ENCODE measurements at regions not wholly inside any gene's neighbourhood (a gene's known extent, or its start where the extent isn't known, plus 50 kb on each side); places are given as distances from the start of the nearest gene placed in this dataset.
"Not testable (repeated sequence)": the region's sequence is repeated elsewhere in the genome, so short reads cannot be mapped to it uniquely, and the experiment has no call there.

- no peak for DNase-seq (ENCODE audit: low read depth)
Measured at GRCh38 chr2:8139668-8140200, 542.1 kb upstream of the ID2 start.

- DNase-seq (ENCODE audit: low read depth) = no peak
Measured at GRCh38 chr2:8141079-8141707, 540.7 kb upstream of the ID2 start.

- DNase-seq (ENCODE audit: low read depth) = no peak
Measured at GRCh38 chr2:8141780-8142179, 540.1 kb upstream of the ID2 start.

GRCh38 chr2:8142461-8142860, 539.4 kb upstream of the ID2 start:
- DNase-seq (ENCODE audit: low read depth) = no peak

- no peak for DNase-seq (ENCODE audit: low read depth)
Measured at GRCh38 chr2:8144131-8144631, 537.7 kb upstream of the ID2 start.

- no peak for DNase-seq (ENCODE audit: low read depth)
Measured at GRCh38 chr2:8144785-8145184, 537.1 kb upstream of the ID2 start.

GRCh38 chr2:8145375-8145774, 536.5 kb upstream of the ID2 start:
- not testable (repeated sequence) for DNase-seq (ENCODE audit: low read depth)

GRCh38 chr2:8146132-8147005, 535.5 kb upstream of the ID2 start:
- no peak for DNase-seq (ENCODE audit: low read depth)

GRCh38 chr2:8148260-8149006, 533.4 kb upstream of the ID2 start:
- no peak for DNase-seq (ENCODE audit: low read depth)

GRCh38 chr2:8149007-8149405, 532.9 kb upstream of the ID2 start:
- no peak for DNase-seq (ENCODE audit: low read depth)

GRCh38 chr2:8149985-8150539, 531.8 kb upstream of the ID2 start:
- DNase-seq (ENCODE audit: low read depth) = no peak

- no peak for DNase-seq (ENCODE audit: low read depth)
Measured at GRCh38 chr2:8151888-8152287, 530.0 kb upstream of the ID2 start.

GRCh38 chr2:8152392-8153257, 529.2 kb upstream of the ID2 start:
- DNase-seq (ENCODE audit: low read depth) = no peak

GRCh38 chr2:8153258-8153718, 528.6 kb upstream of the ID2 start:
- no peak for DNase-seq (ENCODE audit: low read depth)

- no peak for DNase-seq (ENCODE audit: low read depth)
Measured at GRCh38 chr2:8154270-8154669, 527.6 kb upstream of the ID2 start.

- DNase-seq (ENCODE audit: low read depth) = no peak
Measured at GRCh38 chr2:8154936-8155335, 526.9 kb upstream of the ID2 start.

GRCh38 chr2:8157621-8158430, 524.0 kb upstream of the ID2 start:
- DNase-seq (ENCODE audit: low read depth) = no peak

- no peak for DNase-seq (ENCODE audit: low read depth)
Measured at GRCh38 chr2:8158711-8159110, 523.1 kb upstream of the ID2 start.

- no peak for DNase-seq (ENCODE audit: low read depth)
Measured at GRCh38 chr2:8159211-8159965, 522.5 kb upstream of the ID2 start.

Data from stimulated activated CD8-positive, alpha-beta memory T cell treated with anti-CD3 and anti-CD28 coated beads, Interleukin-7, amount 100 ng/mL, for 24 hours (primary cell).